H1 (cell line): ENCODE measurements at regions not wholly inside any gene's neighbourhood (a gene's known extent, or its start where the extent isn't known, plus 50 kb on each side); places are given as distances from the start of the nearest gene placed in this dataset.

ENCODE experiments used
- CTCF ChIP-seq, 3 experiments: IDR thresholded peaks; 1 replicate in 2 of 3; 2 replicates in 1 of 3; pipeline versions ENCODE4 v1.5.1 to v1.6.1; 2011; ENCODE audit warnings: low read length in 3 of 3, mild to moderate bottlenecking in 3 of 3, inconsistent platforms in 2 of 3, low read depth in 1 of 3, moderate library complexity in 1 of 3; ENCODE audit not compliant: insufficient read depth in 1 of 3; ENCODE audit errors: control extremely low read depth in 1 of 3
- MAFK ChIP-seq: IDR thresholded peaks from 2 replicates; pipeline ENCODE4 v1.6.1; 2012; ENCODE audit warnings: low read depth, mild to moderate bottlenecking, improper control_type of control experiment, low read length
- NRF1 ChIP-seq: IDR thresholded peaks from 2 replicates; pipeline ENCODE4 v1.6.1; 2011; ENCODE audit warnings: mild to moderate bottlenecking, low read depth, low read length, improper control_type of control experiment
- RAD21 ChIP-seq, 2 experiments: IDR thresholded peaks in 1 of 2; conservative IDR thresholded peaks in 1 of 2; 2 replicates each; pipeline ENCODE4 v1.6.1; 2011; ENCODE audit warnings: low read depth in 2 of 2, low read length in 2 of 2, improper control_type of control experiment in 1 of 2, inconsistent platforms in 1 of 2, mild to moderate bottlenecking in 1 of 2, moderate library complexity in 1 of 2

- TF ChIP-seq NRF1, result no peak
- no peak for TF ChIP-seq MAFK
- TF ChIP-seq RAD21 (IDR thresholded peaks at IDR 0.05 in 1 of 2, conservative IDR thresholded peaks at IDR 0.05 in 1 of 2; ENCODE audit: low read depth in 2 of 2, low read length in 2 of 2), result peak in 1 of 2 experiments; percentile 27; a peak in 1 of 4 replicates
- TF ChIP-seq CTCF (IDR thresholded peaks at IDR 0.05; ENCODE audit: control extremely low read depth in 1 of 3, insufficient read depth in 1 of 3, low read depth in 1 of 3, low read length in 3 of 3), result peak in 1 of 3 experiments; percentile 8; a peak in 1 of 4 replicates
Measured at GRCh38 chr9:1429297-1429696, 379.1 kb downstream of the DMRT2 start (continued).
